A673 (cell line): ENCODE measurements at regions not wholly inside any gene's neighbourhood (a gene's known extent, or its start where the extent isn't known, plus 50 kb on each side); places are given as distances from the start of the nearest gene placed in this dataset.

Experiments used
- BruUV-seq: library from RNA; stranded (reverse); fragments of 400-500 nt; replicated peaks from 2 replicates; lab custom pipeline; 2021; lab: Mats Ljungman, UMichigan
- CTCF ChIA-PET: fragments of 300-600 bp; sonication (Branson Sonifier 250); formaldehyde crosslinking; loops from one replicate; lab custom pipeline; 2022; ENCODE audit warnings: antibody characterized with exemption; lab: Charles Lee
- POLR2A ChIA-PET: fragments of 300-600 bp; sonication (Branson Sonifier 250); formaldehyde crosslinking; loops from one replicate; lab custom pipeline; 2022; ENCODE audit warnings: antibody characterized with exemption; ENCODE audit not compliant: low non-redundant PET; lab: Charles Lee
- DNase-seq: peaks from one replicate; pipeline ENCODE4 v3.0.0-alpha.2; 2015; ENCODE audit warnings: low spot score
- H3K27ac ChIP-seq: fragments of 200-600 bp; sonication (generic); 2 replicates; pipeline ENCODE4 v1.5.1; 2016; ENCODE audit warnings: mixed run types, low read depth, mild to moderate bottlenecking, mixed read lengths, antibody characterized with exemption, low read length; ENCODE audit not compliant: poor library complexity, severe bottlenecking
- H3K27me3 ChIP-seq: fragments of 200-600 bp; sonication (generic); replicated peaks from 2 replicates; pipeline ENCODE4 v1.6.1; 2017; ENCODE audit warnings: mixed run types, low read depth, mild to moderate bottlenecking, mixed read lengths, antibody characterized with exemption, low read length; ENCODE audit not compliant: insufficient read depth, poor library complexity
- H3K36me3 ChIP-seq: fragments of 200-600 bp; sonication (generic); 2 replicates; pipeline ENCODE4 v1.6.1; 2016; ENCODE audit warnings: mixed run types, mild to moderate bottlenecking, mixed read lengths, antibody characterized with exemption, low read length; ENCODE audit not compliant: insufficient read depth, poor library complexity, severe bottlenecking
- H3K4me1 ChIP-seq: fragments of 200-600 bp; sonication (generic); 2 replicates; pipeline ENCODE4 v1.6.1; 2017; ENCODE audit warnings: mixed run types, mild to moderate bottlenecking, mixed read lengths, antibody characterized with exemption, low read length; ENCODE audit not compliant: insufficient read depth, poor library complexity, severe bottlenecking
- H3K4me3 ChIP-seq: fragments of 200-600 bp; sonication (generic); 2 replicates; pipeline ENCODE4 v1.5.1; 2016; ENCODE audit warnings: low read depth, mixed run types, mild to moderate bottlenecking, mixed read lengths, low read length; ENCODE audit not compliant: poor library complexity, severe bottlenecking
- H3K9me3 ChIP-seq: fragments of 200-600 bp; sonication (generic); 2 replicates; pipeline ENCODE4 v1.6.1; 2016; ENCODE audit warnings: mixed run types, low read depth, mild to moderate bottlenecking, mixed read lengths, antibody characterized with exemption, low read length; ENCODE audit not compliant: poor library complexity, severe bottlenecking
- CTCF ChIP-seq: fragments of 300-800, 200-600 bp; sonication (generic); conservative IDR thresholded peaks from 2 replicates; pipeline ENCODE4 v1.5.1; 2017; ENCODE audit warnings: low read depth, mild to moderate bottlenecking, antibody characterized with exemption, low read length, moderate library complexity, mixed read lengths
- EZH2 ChIP-seq: fragments of 200-600 bp; sonication (generic); IDR thresholded peaks from 2 replicates; pipeline ENCODE4 v1.6.1; 2017; ENCODE audit warnings: borderline replicate concordance, low read depth, mild to moderate bottlenecking, mixed read lengths, antibody characterized with exemption, low read length; ENCODE audit not compliant: poor library complexity, severe bottlenecking
- intact Hi-C: fragments of 100-400 bp; cut with micrococcal nuclease; formaldehyde crosslinking; loops from one replicate; pipeline ENCODE4 v1.10.0; 2022; ENCODE audit not compliant: unreplicated experiment

GRCh38 chr10:10798864-10799192 lies 218.8 kb upstream of the CELF2 start:
- DNase-seq, result no peak
- H3K9me3 ChIP-seq, result no peaks in the 10 kb centered on the region
- H3K27ac ChIP-seq, result no peak overlapping the region
- CTCF ChIA-PET, result no interaction called here
- H3K36me3 ChIP-seq, result no peaks in the 10 kb centered on the region
- no peaks in the 10 kb centered on the region for H3K4me1 ChIP-seq
- no TSS peak for BruUV-seq
- peaks cover 4% of the 10 kb centered on the region for H3K27me3 ChIP-seq
- POLR2A ChIA-PET, result no interaction called here
- intact Hi-C loops, result no loop called here
- TF ChIP-seq CTCF, result no peak
- no peak for TF ChIP-seq EZH2
- no peak overlapping the region for H3K4me3 ChIP-seq

GRCh38 chr10:10800961-10801360 lies 216.7 kb upstream of the CELF2 start:
- H3K9me3 ChIP-seq, result no peaks in the 10 kb centered on the region
- no peak overlapping the region for H3K4me3 ChIP-seq
- TF ChIP-seq EZH2 (no peak), CTCF (no peak)
- H3K27ac ChIP-seq, result no peak overlapping the region
- BruUV-seq, result no TSS peak
- ChIA-PET CTCF (no interaction called here), POLR2A (no interaction called here)
- no peak for DNase-seq
- intact Hi-C loops, result no loop called here
- H3K27me3 ChIP-seq, result peaks cover 4% of the 10 kb centered on the region
- H3K36me3 ChIP-seq, result no peaks in the 10 kb centered on the region
- no peaks in the 10 kb centered on the region for H3K4me1 ChIP-seq

GRCh38 chr10:10803278-10803677 lies 214.4 kb upstream of the CELF2 start:
- TF ChIP-seq EZH2 (no peak), CTCF (no peak)
- intact Hi-C loops, result no loop called here
- no peak overlapping the region for H3K27ac ChIP-seq
- peaks cover 7% of the 10 kb centered on the region for H3K27me3 ChIP-seq
- no peaks in the 10 kb centered on the region for H3K36me3 ChIP-seq
- no peaks in the 10 kb centered on the region for H3K4me1 ChIP-seq
- ChIA-PET POLR2A (no interaction called here), CTCF (no interaction called here)
- no peak for DNase-seq
- BruUV-seq, result no TSS peak
- no peak overlapping the region for H3K4me3 ChIP-seq
- H3K9me3 ChIP-seq, result no peaks in the 10 kb centered on the region

GRCh38 chr10:10804061-10804460 lies 213.6 kb upstream of the CELF2 start:
- intact Hi-C loops, result no loop called here
- H3K4me1 ChIP-seq, result no peaks in the 10 kb centered on the region
- BruUV-seq, result no TSS peak
- H3K9me3 ChIP-seq, result no peaks in the 10 kb centered on the region
- TF ChIP-seq EZH2 (no peak), CTCF (no peak)
- no peak for DNase-seq
- H3K4me3 ChIP-seq, result no peak overlapping the region
- ChIA-PET CTCF (no interaction called here), POLR2A (no interaction called here)
- H3K27me3 ChIP-seq, result peaks cover 14% of the 10 kb centered on the region
- no peak overlapping the region for H3K27ac ChIP-seq
- H3K36me3 ChIP-seq, result no peaks in the 10 kb centered on the region
